Muscle of leg (tissue), 3 donors: ENCODE measurements at regions not wholly inside any gene's neighbourhood (a gene's known extent, or its start where the extent isn't known, plus 50 kb on each side); places are given as distances from the start of the nearest gene placed in this dataset.

ENCODE experiments used
- DNase-seq: peaks from one replicate; pipeline ENCODE4 v3.0.0; 2013
- H3K27ac ChIP-seq: one replicate; pipeline ENCODE4 v1.5.1; 2013; ENCODE audit warnings: mild to moderate bottlenecking, low read length, control low read depth
- H3K27me3 ChIP-seq: one replicate; pipeline ENCODE4 v1.6.1; 2013; ENCODE audit warnings: low read length; ENCODE audit not compliant: control insufficient read depth, insufficient read depth
- H3K36me3 ChIP-seq: one replicate; pipeline ENCODE4 v1.6.1; 2013; ENCODE audit warnings: low read length; ENCODE audit not compliant: control insufficient read depth, insufficient read depth
- H3K4me1 ChIP-seq: one replicate; pipeline ENCODE4 v1.6.1; 2013; ENCODE audit warnings: low read length; ENCODE audit not compliant: control insufficient read depth, insufficient read depth
- H3K4me3 ChIP-seq: one replicate; pipeline ENCODE4 v1.5.1; 2013; ENCODE audit warnings: low read length, control low read depth
- H3K9me3 ChIP-seq: replicated peaks from 2 replicates; pipeline ENCODE4 v1.6.1; 2013; ENCODE audit warnings: low read depth, low read length; ENCODE audit not compliant: control insufficient read depth
- WGBS: methylation state at CpG from one replicate; pipeline ENCODE4 v1.1.5; 2013; ENCODE audit warnings: missing lambda C conversion rate; ENCODE audit not compliant: insufficient coverage; 5-methylcytosine and 5-hydroxymethylcytosine counted together

DNA sequence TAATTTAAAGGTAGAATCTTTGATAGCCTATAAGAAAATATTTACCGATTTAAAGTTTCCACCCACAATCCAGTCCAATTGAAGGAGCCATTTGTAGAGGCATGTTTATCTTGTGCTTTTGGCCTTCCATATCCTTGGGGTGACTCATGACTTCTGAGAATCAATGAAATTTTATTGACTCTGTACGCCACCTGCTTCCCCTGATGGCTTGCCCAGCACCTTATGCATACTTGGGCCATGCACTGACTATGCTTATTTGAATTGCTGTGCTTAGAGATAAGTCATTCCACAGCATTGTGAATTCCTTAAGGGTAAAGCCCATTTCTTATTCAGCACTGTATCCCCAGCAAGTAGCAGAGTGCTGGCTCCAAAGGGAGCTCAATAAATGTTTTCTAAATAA lies 954.8 kb upstream of the SEL1L start:
- no CpG with 5 or more reads among the region's 2 CpGs for WGBS
- H3K27me3 ChIP-seq, result no peaks in the 10 kb centered on the region
- no peaks in the 10 kb centered on the region for H3K36me3 ChIP-seq
- H3K27ac ChIP-seq, result no peak overlapping the region
- H3K9me3 ChIP-seq, result no peaks in the 10 kb centered on the region
- DNase-seq, result no peak
- no peak overlapping the region for H3K4me3 ChIP-seq
- H3K4me1 ChIP-seq, result no peaks in the 10 kb centered on the region

DNA sequence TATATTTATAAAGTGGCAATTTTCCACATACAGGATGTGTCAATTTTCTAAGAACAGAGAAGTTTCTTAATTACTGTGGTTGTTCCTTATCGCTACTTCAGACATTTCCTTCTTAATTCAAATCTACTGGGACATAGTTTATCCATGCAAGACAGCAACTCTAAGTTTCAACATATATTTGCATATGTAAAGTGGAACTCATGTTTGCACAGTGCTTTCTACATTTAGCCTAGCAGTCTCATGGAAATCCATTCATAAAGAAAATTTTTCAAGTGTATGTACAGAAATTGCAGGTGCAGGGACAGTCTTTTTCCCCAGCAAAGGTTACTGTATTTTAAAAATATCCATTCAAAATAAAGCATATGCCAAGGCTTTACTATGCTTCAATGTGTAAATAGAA lies 956.7 kb upstream of the SEL1L start:
- Histone ChIP-seq H3K27ac (no peak overlapping the region), H3K27me3 (no peaks in the 10 kb centered on the region), H3K36me3 (no peaks in the 10 kb centered on the region), H3K9me3 (no peaks in the 10 kb centered on the region), H3K4me1 (no peaks in the 10 kb centered on the region), H3K4me3 (no peak overlapping the region)
- WGBS, result no CpG with 5 or more reads among the region's 1 CpG
- no peak for DNase-seq

DNA sequence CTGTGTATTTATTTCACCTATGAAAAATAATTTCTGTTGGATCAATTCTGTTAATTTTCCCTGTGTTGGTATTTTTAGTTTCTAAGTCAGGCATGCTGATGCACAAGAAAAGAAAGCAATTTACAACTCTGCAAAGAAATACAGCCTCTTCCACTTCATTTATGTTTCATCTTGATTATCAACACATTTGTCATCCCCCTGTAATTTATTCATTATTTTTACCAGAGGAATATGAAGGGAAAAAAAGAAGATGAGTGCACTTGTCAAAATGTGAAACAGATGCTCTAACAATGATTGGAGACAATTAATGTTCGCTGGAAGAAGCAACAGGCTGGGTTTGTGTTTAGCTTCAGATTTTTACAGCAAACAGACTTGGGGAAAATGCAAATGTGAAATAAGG lies 958.5 kb upstream of the SEL1L start:
- no CpG with 5 or more reads among the region's 1 CpG for WGBS
- Histone ChIP-seq H3K36me3 (no peaks in the 10 kb centered on the region), H3K4me3 (no peak overlapping the region), H3K27me3 (no peaks in the 10 kb centered on the region), H3K9me3 (no peaks in the 10 kb centered on the region), H3K27ac (no peak overlapping the region), H3K4me1 (no peaks in the 10 kb centered on the region)
- DNase-seq, result peak; percentile 5

DNA sequence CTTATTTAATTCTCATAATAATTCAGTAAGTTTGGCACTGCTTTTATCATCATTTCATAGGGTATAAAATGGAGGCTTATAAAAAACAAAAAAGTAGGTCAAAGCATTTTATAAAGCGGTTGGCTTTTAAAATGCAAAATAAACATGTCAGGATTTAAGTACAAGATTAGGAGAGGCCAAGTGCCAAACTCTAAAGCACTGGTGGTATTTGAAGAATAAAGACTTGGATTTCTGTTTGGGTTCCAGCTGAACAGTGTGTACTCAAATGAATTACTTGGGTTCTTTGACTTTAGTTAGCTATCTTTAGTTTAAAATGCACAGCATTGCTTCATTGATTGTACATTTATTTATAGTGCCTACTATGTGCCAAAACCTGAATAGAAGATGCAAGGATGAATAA lies 966.6 kb upstream of the SEL1L start:
- Histone ChIP-seq H3K9me3 (no peaks in the 10 kb centered on the region), H3K36me3 (no peaks in the 10 kb centered on the region), H3K27me3 (no peaks in the 10 kb centered on the region), H3K27ac (no peak overlapping the region), H3K4me1 (no peaks in the 10 kb centered on the region), H3K4me3 (no peak overlapping the region)
- 86% methylated on average over 1 of the region's 1 CpG for WGBS
- no peak for DNase-seq

DNA sequence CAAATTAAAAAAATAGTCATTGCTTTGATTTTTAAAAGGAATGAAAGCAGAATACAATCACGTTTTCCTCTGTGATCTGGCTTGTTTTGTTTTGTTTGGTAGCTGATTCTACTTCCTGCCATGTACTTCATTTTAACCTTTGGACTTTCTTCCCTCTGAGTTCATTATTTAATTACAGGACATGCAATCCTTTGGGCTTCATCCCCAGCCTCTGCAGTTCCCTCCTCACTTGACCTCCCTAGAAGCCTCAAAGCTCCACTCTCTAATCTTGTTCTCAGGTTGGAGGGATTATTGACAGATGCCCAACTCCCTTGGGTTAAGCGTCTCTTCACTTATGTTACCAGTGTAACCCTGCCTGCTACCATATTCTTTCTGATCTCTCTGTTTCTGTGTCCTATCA lies 967.9 kb upstream of the SEL1L start:
- no peak overlapping the region for H3K4me3 ChIP-seq
- no CpG with 5 or more reads among the region's 2 CpGs for WGBS
- no peaks in the 10 kb centered on the region for H3K4me1 ChIP-seq
- no peak for DNase-seq
- no peak overlapping the region for H3K27ac ChIP-seq
- H3K36me3 ChIP-seq, result no peaks in the 10 kb centered on the region
- H3K9me3 ChIP-seq, result no peaks in the 10 kb centered on the region
- no peaks in the 10 kb centered on the region for H3K27me3 ChIP-seq

DNA sequence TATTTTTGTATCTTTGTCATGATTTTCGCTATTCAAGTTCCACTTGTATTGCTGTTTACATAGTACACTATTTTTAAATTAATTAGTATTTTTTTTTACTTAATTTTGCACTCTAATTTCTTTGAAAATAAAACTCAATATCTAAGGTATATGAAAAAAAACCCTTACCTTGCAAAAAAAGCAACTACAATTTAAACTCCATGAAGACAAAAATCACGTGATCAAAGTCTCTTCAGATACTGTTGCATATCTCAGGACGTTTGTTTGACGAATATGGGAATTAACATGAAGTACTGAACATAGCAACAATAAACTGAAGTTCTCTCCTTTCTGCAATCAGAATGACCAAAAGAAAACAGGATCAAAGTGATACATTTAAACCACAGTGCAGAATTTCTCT lies 968.4 kb upstream of the SEL1L start:
- Histone ChIP-seq H3K36me3 (no peaks in the 10 kb centered on the region), H3K27me3 (no peaks in the 10 kb centered on the region), H3K4me3 (no peak overlapping the region), H3K27ac (no peak overlapping the region), H3K4me1 (no peaks in the 10 kb centered on the region), H3K9me3 (no peaks in the 10 kb centered on the region)
- DNase-seq, result no peak
- WGBS, result no CpG with 5 or more reads among the region's 4 CpGs

DNA sequence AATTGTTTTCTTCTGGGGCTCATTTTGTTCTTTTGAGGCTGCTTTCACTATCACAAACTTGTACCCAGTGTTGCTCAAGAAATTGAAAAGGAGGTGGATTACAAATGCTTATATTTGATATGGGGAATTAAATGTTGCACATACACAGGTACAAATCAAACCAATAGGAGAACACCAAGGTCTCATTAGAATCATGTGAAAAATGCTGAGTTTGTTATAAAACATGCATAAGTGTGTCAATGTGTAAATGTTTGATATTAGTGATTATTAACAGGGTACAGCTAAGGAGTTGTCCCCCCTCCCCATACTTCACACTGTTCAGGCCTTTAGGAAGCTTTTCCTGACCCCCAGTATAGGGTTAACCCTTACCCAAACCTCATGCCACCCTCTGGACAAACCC lies 971.2 kb upstream of the SEL1L start:
- Histone ChIP-seq H3K27me3 (no peaks in the 10 kb centered on the region), H3K36me3 (no peaks in the 10 kb centered on the region), H3K27ac (no peak overlapping the region), H3K4me3 (no peak overlapping the region), H3K9me3 (no peaks in the 10 kb centered on the region), H3K4me1 (no peaks in the 10 kb centered on the region)
- no peak for DNase-seq

DNA sequence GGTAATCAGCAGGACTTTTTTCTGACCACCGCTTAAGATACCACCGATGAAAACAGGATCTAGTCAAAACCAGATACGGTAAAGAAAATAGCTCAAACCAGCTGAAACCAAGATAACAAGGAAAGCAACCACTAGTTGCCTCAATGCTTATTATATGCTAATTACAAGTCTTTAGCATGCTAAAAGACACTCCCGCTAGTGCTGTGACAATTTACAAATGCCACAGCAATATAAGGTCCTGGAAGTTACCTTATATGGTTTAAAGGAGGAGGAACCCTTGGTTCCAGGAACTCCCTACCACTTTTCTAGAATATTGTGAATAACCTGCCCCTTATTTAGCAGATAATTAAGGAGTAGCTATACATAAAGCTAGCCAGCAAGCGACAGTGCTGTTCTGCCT lies 976.4 kb upstream of the SEL1L start:
- H3K36me3 ChIP-seq, result no peaks in the 10 kb centered on the region
- DNase-seq, result no peak
- H3K9me3 ChIP-seq, result no peaks in the 10 kb centered on the region
- H3K27ac ChIP-seq, result no peak overlapping the region
- WGBS, result 88% methylated on average over 1 of the region's 5 CpGs
- no peak overlapping the region for H3K4me3 ChIP-seq
- no peaks in the 10 kb centered on the region for H3K4me1 ChIP-seq
- H3K27me3 ChIP-seq, result no peaks in the 10 kb centered on the region

DNA sequence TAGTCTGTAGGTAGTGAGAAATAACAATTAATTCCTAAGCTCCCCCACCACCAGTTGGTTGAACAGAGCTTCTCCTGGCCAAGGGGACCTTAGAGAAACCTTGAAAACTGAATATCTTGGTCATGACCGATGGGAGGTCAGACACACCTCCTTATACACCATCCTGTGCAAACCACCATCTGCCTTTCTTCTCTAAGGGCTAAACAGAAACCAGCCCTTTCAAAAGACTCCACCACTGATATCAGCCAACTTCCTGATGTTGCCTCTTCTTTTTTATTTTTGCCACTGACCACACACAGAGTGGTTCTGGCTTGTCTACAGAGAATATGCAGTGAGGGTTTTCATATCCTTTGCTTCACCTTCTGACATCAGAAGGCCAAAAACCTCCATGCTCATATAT lies 977.7 kb upstream of the SEL1L start:
- 88% methylated on average over 1 of the region's 1 CpG for WGBS

DNA sequence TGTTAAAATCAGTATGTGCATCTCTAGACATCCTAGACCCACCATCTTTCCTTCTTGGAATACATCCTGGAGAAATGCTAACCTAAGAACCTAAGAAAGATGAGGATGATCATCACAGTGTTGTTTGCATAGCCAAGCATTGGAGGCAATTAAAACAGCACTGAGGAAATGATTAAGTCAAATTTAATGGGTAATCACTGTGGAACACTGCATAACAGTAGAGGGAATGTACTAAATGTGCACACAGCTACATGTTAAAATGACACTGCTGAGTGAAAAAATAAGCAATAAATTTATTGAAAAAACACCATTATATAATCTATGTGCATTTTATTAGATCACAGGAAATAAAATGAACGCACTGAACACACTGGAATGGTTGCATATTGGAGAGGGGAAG lies 987.1 kb upstream of the SEL1L start:
- Histone ChIP-seq H3K27ac (no peak overlapping the region), H3K4me1 (no peaks in the 10 kb centered on the region), H3K36me3 (no peaks in the 10 kb centered on the region), H3K4me3 (no peak overlapping the region), H3K27me3 (no peaks in the 10 kb centered on the region), H3K9me3 (no peaks in the 10 kb centered on the region)
- WGBS, result no CpG with 5 or more reads among the region's 1 CpG
- DNase-seq, result no peak

More for the DNA sequence above, 977.7 kb upstream of the SEL1L start:
- Histone ChIP-seq H3K9me3 (no peaks in the 10 kb centered on the region), H3K4me1 (no peaks in the 10 kb centered on the region), H3K4me3 (no peak overlapping the region), H3K36me3 (no peaks in the 10 kb centered on the region), H3K27ac (no peak overlapping the region), H3K27me3 (no peaks in the 10 kb centered on the region)
- no peak for DNase-seq

DNA sequence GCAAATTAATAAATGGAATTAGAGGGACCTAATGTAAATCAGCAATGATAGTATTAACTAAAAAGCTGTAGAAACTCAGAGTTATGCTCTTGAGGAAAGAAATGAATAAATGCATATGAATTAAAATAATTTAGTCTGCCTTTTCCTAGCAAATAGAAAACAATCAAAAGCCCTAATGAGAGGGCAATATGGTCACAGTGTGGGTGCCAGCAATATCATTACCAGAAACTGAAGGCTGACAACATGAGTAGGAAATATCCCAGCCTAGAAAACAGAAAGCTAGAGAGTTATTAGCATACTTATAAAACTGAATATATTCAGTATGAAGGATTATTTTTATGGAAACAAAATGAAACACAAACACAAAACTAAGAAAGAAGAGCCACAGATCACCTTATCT lies 987.5 kb upstream of the SEL1L start:
- no peak for DNase-seq
- no peak overlapping the region for H3K27ac ChIP-seq
- H3K9me3 ChIP-seq, result no peaks in the 10 kb centered on the region

More for the DNA sequence above, 987.5 kb upstream of the SEL1L start:
- Histone ChIP-seq H3K36me3 (no peaks in the 10 kb centered on the region), H3K4me1 (no peaks in the 10 kb centered on the region), H3K27me3 (no peaks in the 10 kb centered on the region), H3K4me3 (no peak overlapping the region)
